Osteocyte (in vitro differentiated cells): ENCODE measurements at regions not wholly inside any gene's neighbourhood (a gene's known extent, or its start where the extent isn't known, plus 50 kb on each side); places are given as distances from the start of the nearest gene placed in this dataset.

Source experiments
- DNase-seq: peaks from one replicate; pipeline ENCODE4 v3.0.0; 2021; ENCODE audit warnings: mixed read lengths; ENCODE audit not compliant: unreplicated experiment; ENCODE audit errors: extremely low spot score
- H3K27ac Mint-ChIP-seq: one replicate; pipeline ENCODE4 v1.8.0; 2021; ENCODE audit warnings: mild to moderate bottlenecking, mixed read lengths; ENCODE audit not compliant: unreplicated experiment
- H3K27me3 Mint-ChIP-seq: one replicate; pipeline ENCODE4 v1.8.0; 2021; ENCODE audit warnings: mixed read lengths; ENCODE audit not compliant: unreplicated experiment
- H3K36me3 Mint-ChIP-seq: one replicate; pipeline ENCODE4 v1.8.0; 2021; ENCODE audit warnings: mixed read lengths; ENCODE audit not compliant: unreplicated experiment
- H3K4me1 Mint-ChIP-seq: one replicate; pipeline ENCODE4 v1.8.0; 2021; ENCODE audit warnings: mixed read lengths; ENCODE audit not compliant: unreplicated experiment
- H3K4me3 Mint-ChIP-seq: one replicate; pipeline ENCODE4 v1.8.0; 2021; ENCODE audit warnings: mild to moderate bottlenecking, moderate library complexity, mixed read lengths; ENCODE audit not compliant: unreplicated experiment
- H3K9me3 Mint-ChIP-seq: one replicate; pipeline ENCODE4 v1.8.0; 2021; ENCODE audit warnings: mixed read lengths; ENCODE audit not compliant: unreplicated experiment
- TF ChIP-seq, protein P1 (sequence below): fragments of 200-600 bp; sonication (generic); IDR thresholded peaks from 2 replicates; pipeline ENCODE4 v1.5.0; 2021; ENCODE audit warnings: antibody characterized with exemption, mild to moderate bottlenecking, moderate library complexity

DNA sequence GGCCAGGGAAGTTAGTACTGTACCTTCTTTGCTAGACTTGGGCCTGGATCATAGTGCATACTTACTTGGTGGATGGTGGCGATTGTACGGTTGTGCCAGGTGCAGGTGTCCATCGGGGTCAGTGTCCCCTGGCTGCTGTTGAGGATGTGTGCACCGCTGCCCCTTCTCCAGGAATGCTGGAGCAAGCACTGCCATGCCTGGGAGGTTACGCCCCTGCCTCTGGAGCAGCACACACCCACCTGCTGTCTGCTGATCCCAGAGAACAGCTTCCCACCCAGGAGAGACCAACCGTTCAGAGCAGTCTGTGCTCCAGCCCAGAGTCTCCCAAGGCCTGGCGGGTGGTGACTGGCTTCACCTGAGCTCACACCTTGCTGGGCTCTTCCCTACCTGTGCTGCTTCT is 286.8 kb upstream of the HS6ST1 start:
- Mint-ChIP-seq H3K4me3 (no peak overlapping the region), H3K36me3 (no peaks in the 10 kb centered on the region), H3K27me3 (no peaks in the 10 kb centered on the region), H3K4me1 (peaks cover 15% of the 10 kb centered on the region), H3K27ac (no peak overlapping the region), H3K9me3 (no peaks in the 10 kb centered on the region)
- TF ChIP-seq, protein P1, sequence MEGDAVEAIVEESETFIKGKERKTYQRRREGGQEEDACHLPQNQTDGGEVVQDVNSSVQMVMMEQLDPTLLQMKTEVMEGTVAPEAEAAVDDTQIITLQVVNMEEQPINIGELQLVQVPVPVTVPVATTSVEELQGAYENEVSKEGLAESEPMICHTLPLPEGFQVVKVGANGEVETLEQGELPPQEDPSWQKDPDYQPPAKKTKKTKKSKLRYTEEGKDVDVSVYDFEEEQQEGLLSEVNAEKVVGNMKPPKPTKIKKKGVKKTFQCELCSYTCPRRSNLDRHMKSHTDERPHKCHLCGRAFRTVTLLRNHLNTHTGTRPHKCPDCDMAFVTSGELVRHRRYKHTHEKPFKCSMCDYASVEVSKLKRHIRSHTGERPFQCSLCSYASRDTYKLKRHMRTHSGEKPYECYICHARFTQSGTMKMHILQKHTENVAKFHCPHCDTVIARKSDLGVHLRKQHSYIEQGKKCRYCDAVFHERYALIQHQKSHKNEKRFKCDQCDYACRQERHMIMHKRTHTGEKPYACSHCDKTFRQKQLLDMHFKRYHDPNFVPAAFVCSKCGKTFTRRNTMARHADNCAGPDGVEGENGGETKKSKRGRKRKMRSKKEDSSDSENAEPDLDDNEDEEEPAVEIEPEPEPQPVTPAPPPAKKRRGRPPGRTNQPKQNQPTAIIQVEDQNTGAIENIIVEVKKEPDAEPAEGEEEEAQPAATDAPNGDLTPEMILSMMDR = no peak
- DNase-seq = no peak

DNA sequence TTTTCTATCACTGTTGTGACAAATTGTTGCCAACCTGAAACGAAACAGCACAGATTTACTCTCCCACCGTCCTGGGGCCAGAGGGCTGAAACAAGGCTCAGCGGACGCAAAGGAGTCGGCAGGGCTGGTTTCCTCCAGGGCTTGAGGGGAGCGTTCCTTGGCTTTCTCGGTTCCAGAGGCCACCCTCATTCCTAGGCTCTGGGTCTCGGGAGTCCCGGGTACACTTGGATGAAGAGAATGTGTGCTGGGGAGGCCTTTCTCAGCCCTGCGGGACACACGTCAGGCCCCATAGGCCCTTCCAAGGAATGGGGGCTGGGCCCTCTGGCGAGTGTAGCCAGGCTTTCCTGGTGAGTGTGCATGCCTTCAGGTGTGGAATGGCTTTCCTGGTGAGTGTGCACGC is 287.3 kb upstream of the HS6ST1 start:
- peaks cover 15% of the 10 kb centered on the region for H3K4me1 Mint-ChIP-seq
- H3K4me3 Mint-ChIP-seq = no peak overlapping the region
- TF ChIP-seq, protein P1 = no peak
- no peak for DNase-seq
- no peaks in the 10 kb centered on the region for H3K36me3 Mint-ChIP-seq
- no peaks in the 10 kb centered on the region for H3K27me3 Mint-ChIP-seq
- no peaks in the 10 kb centered on the region for H3K9me3 Mint-ChIP-seq
- H3K27ac Mint-ChIP-seq = no peak overlapping the region

DNA sequence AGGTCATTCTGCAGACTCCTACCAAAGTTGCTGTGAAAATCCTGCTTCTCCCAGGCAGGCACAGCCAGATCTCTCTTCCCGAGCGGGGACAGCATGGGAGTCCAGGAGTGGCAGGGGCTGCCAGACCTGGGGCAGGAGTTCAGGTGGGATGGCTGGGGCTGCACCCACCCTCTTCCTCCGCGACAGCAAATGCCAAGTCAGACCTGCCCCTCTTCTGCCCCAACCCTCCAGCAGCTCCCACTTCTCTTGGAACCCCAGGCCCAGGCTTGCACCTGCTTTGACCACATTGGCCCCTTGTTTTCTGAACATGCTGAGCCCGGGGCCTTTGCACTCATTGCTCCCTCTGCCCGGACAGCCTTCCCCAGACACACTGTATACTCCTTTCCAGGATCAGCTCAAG is 288.2 kb upstream of the HS6ST1 start:
- TF ChIP-seq, protein P1 = no peak
- H3K4me1 Mint-ChIP-seq = peaks cover 15% of the 10 kb centered on the region
- H3K36me3 Mint-ChIP-seq = no peaks in the 10 kb centered on the region
- no peaks in the 10 kb centered on the region for H3K9me3 Mint-ChIP-seq
- DNase-seq = no peak
- no peak overlapping the region for H3K27ac Mint-ChIP-seq
- no peaks in the 10 kb centered on the region for H3K27me3 Mint-ChIP-seq
- H3K4me3 Mint-ChIP-seq = no peak overlapping the region

DNA sequence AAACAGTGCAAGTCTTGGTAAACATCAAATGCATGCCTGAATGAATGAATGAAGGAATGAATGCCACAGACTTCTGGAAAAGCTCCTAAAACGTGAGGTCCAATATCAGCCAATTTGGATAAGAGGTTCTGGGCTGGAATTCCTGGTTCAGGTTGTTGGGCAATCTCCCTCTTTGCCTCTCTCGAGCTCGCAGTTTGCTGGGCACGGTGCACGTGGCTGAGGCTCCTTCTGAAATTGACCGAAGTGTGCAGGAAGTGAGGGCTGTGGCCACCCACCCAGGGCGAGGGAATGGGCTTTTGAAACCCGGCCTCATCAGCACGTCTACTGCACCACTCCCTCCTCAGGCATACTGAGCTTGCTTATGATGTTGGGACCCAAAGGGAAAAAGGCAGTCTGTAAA is 288.8 kb upstream of the HS6ST1 start:
- TF ChIP-seq, protein P1 = no peak
- Mint-ChIP-seq H3K4me3 (no peak overlapping the region), H3K9me3 (no peaks in the 10 kb centered on the region), H3K4me1 (peaks cover 15% of the 10 kb centered on the region), H3K36me3 (no peaks in the 10 kb centered on the region), H3K27ac (no peak overlapping the region), H3K27me3 (no peaks in the 10 kb centered on the region)
- DNase-seq = no peak

DNA sequence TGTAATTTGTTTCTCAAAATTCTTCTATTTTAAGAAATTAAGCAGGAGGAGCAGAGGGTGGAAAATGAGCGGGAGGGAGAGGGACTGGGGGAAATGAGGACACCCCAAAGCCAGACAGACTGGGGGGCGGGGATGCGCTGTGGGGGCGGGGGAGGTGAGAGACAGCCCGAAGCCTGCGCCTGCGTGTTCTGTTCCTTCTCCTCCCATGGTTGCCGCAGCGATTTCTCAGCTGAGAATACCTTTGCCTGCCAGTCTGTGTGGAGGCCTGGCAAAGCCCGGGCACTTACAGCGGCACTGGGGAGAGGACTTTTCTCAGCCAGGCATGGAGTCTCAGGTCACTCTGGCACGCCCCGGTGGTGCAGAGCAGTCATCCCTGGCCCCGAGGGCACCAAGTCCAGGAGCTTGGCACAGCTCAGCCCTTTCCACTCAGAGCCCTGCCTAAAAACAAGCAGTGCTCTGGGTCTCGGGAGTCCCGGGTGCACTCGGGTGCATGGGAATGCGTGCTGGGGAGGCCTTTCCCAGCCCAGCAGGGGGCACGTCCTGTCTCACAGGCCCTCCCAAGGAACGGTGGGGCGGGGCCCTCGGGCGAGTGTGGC is 289.3 kb upstream of the HS6ST1 start:
- TF ChIP-seq, protein P1 = no peak
- H3K9me3 Mint-ChIP-seq = no peaks in the 10 kb centered on the region
- no peak overlapping the region for H3K4me3 Mint-ChIP-seq
- H3K27me3 Mint-ChIP-seq = no peaks in the 10 kb centered on the region
- H3K4me1 Mint-ChIP-seq = peaks cover 15% of the 10 kb centered on the region
- H3K27ac Mint-ChIP-seq = no peak overlapping the region
- no peaks in the 10 kb centered on the region for H3K36me3 Mint-ChIP-seq
- DNase-seq = no peak
